Peyer's patch (tissue), 4 donors: ENCODE measurements at regions not wholly inside any gene's neighbourhood (a gene's known extent, or its start where the extent isn't known, plus 50 kb on each side); places are given as distances from the start of the nearest gene placed in this dataset.
A peak's percentile ranks its signal among the peaks of the same experiment; 100 is the strongest.
"Not testable (repeated sequence)": the region's sequence is repeated elsewhere in the genome, so short reads cannot be mapped to it uniquely, and the experiment has no call there.

Experiments used
- DNase-seq, 3 donors: peaks; one replicate each; pipeline ENCODE4 v3.0.0-alpha.2; 2017 to 2019
- H3K27ac ChIP-seq, 4 donors: fragments of 200-600 bp; sonication (generic); one replicate each; pipeline ENCODE4 v1.5.1; 2016 to 2019
- H3K27me3 ChIP-seq, 2 donors: fragments of 200-600 bp; sonication (generic); one replicate each; pipeline ENCODE4 v1.5.1; 2019
- H3K36me3 ChIP-seq, 3 donors: fragments of 200-600 bp; sonication (generic); one replicate each; pipeline ENCODE4 v1.5.1; 2016 to 2019
- H3K4me1 ChIP-seq, 4 donors: fragments of 200-600 bp; sonication (generic); one replicate each; pipeline ENCODE4 v1.5.1; 2016 to 2019
- H3K4me3 ChIP-seq, 4 donors: fragments of 200-600 bp; sonication (generic); 1 replicate in 3 of 4; 2 replicates in 1 of 4; pipeline ENCODE4 v1.5.1; 2016 to 2019; ENCODE audit warnings: mild to moderate bottlenecking in 1 of 4
- H3K9me3 ChIP-seq, 4 donors: fragments of 200-600 bp; sonication (generic); one replicate each; pipeline ENCODE4 v1.5.1; 2016 to 2019; ENCODE audit warnings: mild to moderate bottlenecking in 1 of 4
- CTCF ChIP-seq, 6 experiments: fragments of 450-650 bp in 4 of 6; fragments of 200-600 bp in 2 of 6; sonication (generic) in 1 of 6; IDR thresholded peaks; one replicate each; pipeline ENCODE4 v1.5.1; 2017 to 2019; ENCODE audit warnings: antibody characterized with exemption in 6 of 6, mild to moderate bottlenecking in 3 of 6, moderate library complexity in 1 of 6
- POLR2A ChIP-seq, 2 donors: fragments of 450-650 bp; IDR thresholded peaks; one replicate each; pipeline ENCODE4 v1.5.1; 2017; ENCODE audit warnings: antibody characterized with exemption in 2 of 2, mild to moderate bottlenecking in 2 of 2, moderate library complexity in 2 of 2

- H3K27ac ChIP-seq: no peak overlapping the region
- no peaks in the 10 kb centered on the region for H3K27me3 ChIP-seq
- DNase-seq: peak in 1 of 3 donors; percentile 10
- H3K4me1 ChIP-seq: no peaks in the 10 kb centered on the region
- H3K36me3 ChIP-seq: no peaks in the 10 kb centered on the region
- H3K9me3 ChIP-seq: no peaks in the 10 kb centered on the region
- no peak for TF ChIP-seq POLR2A (IDR thresholded peaks at IDR 0.05)
- no peak for TF ChIP-seq CTCF (IDR thresholded peaks at IDR 0.05)
- no peak overlapping the region for H3K4me3 ChIP-seq
These were observed 69.3 kb upstream of the RGPD5 start for GRCh38 chr2:109724533-109725460.

- DNase-seq: peak in 2 of 3 donors; percentile 62 to 68
- no peaks in the 10 kb centered on the region for H3K27me3 ChIP-seq
- TF ChIP-seq CTCF (IDR thresholded peaks at IDR 0.05): no peak
- TF ChIP-seq POLR2A (IDR thresholded peaks at IDR 0.05): no peak
- no peak overlapping the region for H3K27ac ChIP-seq
- no peaks in the 10 kb centered on the region for H3K36me3 ChIP-seq
- H3K4me1 ChIP-seq: no peaks in the 10 kb centered on the region
- no peak overlapping the region for H3K4me3 ChIP-seq
- H3K9me3 ChIP-seq: no peaks in the 10 kb centered on the region
These were observed 67.5 kb upstream of the RGPD5 start for GRCh38 chr2:109726379-109727270.

GRCh38 chr2:109727929-109728447 lies 66.1 kb upstream of the RGPD5 start:
- peak in 1 of 3 donors; percentile 26 for DNase-seq
- Histone ChIP-seq H3K27me3 (no peaks in the 10 kb centered on the region), H3K36me3 (no peaks in the 10 kb centered on the region), H3K27ac (no peak overlapping the region), H3K4me3 (no peak overlapping the region), H3K4me1 (no peaks in the 10 kb centered on the region), H3K9me3 (no peaks in the 10 kb centered on the region)
- no peak for TF ChIP-seq CTCF (IDR thresholded peaks at IDR 0.05)
- TF ChIP-seq POLR2A (IDR thresholded peaks at IDR 0.05): no peak

- not testable (repeated sequence) for H3K27ac ChIP-seq, H3K4me1 ChIP-seq, H3K27me3 ChIP-seq, H3K4me3 ChIP-seq, H3K36me3 ChIP-seq, H3K9me3 ChIP-seq
- DNase-seq: peak in 1 of 3 donors; percentile 5
These were observed 60.4 kb upstream of the RGPD5 start for GRCh38 chr2:109733746-109734145.

GRCh38 chr2:109736177-109736827 lies 57.8 kb upstream of the RGPD5 start:
- TF ChIP-seq POLR2A (IDR thresholded peaks at IDR 0.05) (no peak), CTCF (IDR thresholded peaks at IDR 0.05) (peak in 5 of 6 experiments; percentile 16 to 76 (median 67))
- no peak overlapping the region for H3K27ac ChIP-seq
- H3K4me3 ChIP-seq: no peak overlapping the region
- no peaks in the 10 kb centered on the region for H3K4me1 ChIP-seq
- H3K27me3 ChIP-seq: no peaks in the 10 kb centered on the region
- peak in 2 of 3 donors; percentile 32 to 74 for DNase-seq
- no peaks in the 10 kb centered on the region for H3K9me3 ChIP-seq
- no peaks in the 10 kb centered on the region for H3K36me3 ChIP-seq
